Thyroid gland (tissue), 4 donors: ENCODE measurements at regions not wholly inside any gene's neighbourhood (a gene's known extent, or its start where the extent isn't known, plus 50 kb on each side); places are given as distances from the start of the nearest gene placed in this dataset.

Experiments
- DNase-seq, 2 donors: peaks; one replicate each; pipeline ENCODE4 v3.0.0-alpha.2; 2019
- H3K27ac ChIP-seq, 3 donors: fragments of 200-600 bp; sonication (generic); 1 replicate in 2 of 3; 2 replicates in 1 of 3; pipeline ENCODE4 v1.5.1; 2016 to 2019; ENCODE audit warnings: mild to moderate bottlenecking in 1 of 3, moderate library complexity in 1 of 3
- H3K27me3 ChIP-seq: fragments of 200-600 bp; sonication (generic); one replicate; pipeline ENCODE4 v1.5.1; 2019
- H3K36me3 ChIP-seq, 2 donors: fragments of 200-600 bp; sonication (generic); one replicate each; pipeline ENCODE4 v1.5.1; 2016 to 2019
- H3K4me1 ChIP-seq, 2 donors: fragments of 200-600 bp; sonication (generic); one replicate each; pipeline ENCODE4 v1.5.1; 2017 to 2019
- H3K4me3 ChIP-seq, 3 donors: fragments of 200-600 bp; sonication (generic); replicated peaks in 1 of 3; 1 replicate in 2 of 3; 2 replicates in 1 of 3; pipeline ENCODE4 v1.5.1; 2016; ENCODE audit warnings: mild to moderate bottlenecking in 1 of 3
- H3K9me3 ChIP-seq: fragments of 200-600 bp; sonication (generic); one replicate; pipeline ENCODE4 v1.5.1; 2017
- CTCF ChIP-seq, 6 experiments: fragments of 200-600 bp in 3 of 6; fragments of 450-650 bp in 3 of 6; sonication (generic) in 3 of 6; IDR thresholded peaks; one replicate each; pipeline ENCODE4 v1.5.1; 2016 to 2019; ENCODE audit warnings: antibody characterized with exemption in 6 of 6, mild to moderate bottlenecking in 2 of 6, inconsistent platforms in 1 of 6, moderate library complexity in 1 of 6
- POLR2A ChIP-seq, 2 donors: fragments of 450-650 bp; IDR thresholded peaks; one replicate each; pipeline ENCODE4 v1.6.1; 2017; ENCODE audit warnings: antibody characterized with exemption in 2 of 2, mild to moderate bottlenecking in 2 of 2, moderate library complexity in 1 of 2
- WGBS, 2 donors: methylation state at CpG; one replicate each; pipeline ENCODE4 v1.1.5; 2017; 5-methylcytosine and 5-hydroxymethylcytosine counted together
- intact Hi-C: fragments of 100-400 bp; cut with DNase I; formaldehyde crosslinking; loops from one replicate; pipeline ENCODE4 v1.15.1; 2023

GRCh38 chr7:91636728-91637127, 243.8 kb downstream of the MTERF1 start:
- Histone ChIP-seq H3K4me3 (no peak overlapping the region), H3K9me3 (no peaks in the 10 kb centered on the region), H3K27ac (no peak overlapping the region), H3K27me3 (no peaks in the 10 kb centered on the region), H3K4me1 (peaks cover 0 to 2% of the 10 kb centered on the region in 2 donors), H3K36me3 (no peaks in the 10 kb centered on the region)
- 31 to 33% methylated on average over 2 of the region's 2 CpGs for WGBS, 2 donors
- no peak for DNase-seq
- intact Hi-C loops = loop anchor here (10.0 kb wide), 1 partner anchor 552 kb away; no protein-coding TSS in a partner anchor
- no peak for TF ChIP-seq POLR2A (IDR thresholded peaks at IDR 0.05)
- TF ChIP-seq CTCF (IDR thresholded peaks at IDR 0.05) = no peak

GRCh38 chr7:91644256-91644655, 236.2 kb downstream of the MTERF1 start:
- 87 to 89% methylated on average over 4 of the region's 4 CpGs for WGBS, 2 donors
- Histone ChIP-seq H3K4me3 (no peak overlapping the region), H3K4me1 (no peaks in the 10 kb centered on the region), H3K9me3 (no peaks in the 10 kb centered on the region), H3K36me3 (no peaks in the 10 kb centered on the region), H3K27me3 (no peaks in the 10 kb centered on the region), H3K27ac (no peak overlapping the region)
- intact Hi-C loops = no loop called here
- TF ChIP-seq CTCF (IDR thresholded peaks at IDR 0.05) = no peak
- no peak for TF ChIP-seq POLR2A (IDR thresholded peaks at IDR 0.05)
- DNase-seq = no peak

GRCh38 chr7:91645542-91645941, 235.0 kb downstream of the MTERF1 start:
- 90 to 93% methylated on average over 1 of the region's 1 CpG for WGBS, 2 donors
- Histone ChIP-seq H3K27me3 (no peaks in the 10 kb centered on the region), H3K4me3 (no peak overlapping the region), H3K27ac (no peak overlapping the region), H3K36me3 (no peaks in the 10 kb centered on the region), H3K9me3 (no peaks in the 10 kb centered on the region), H3K4me1 (no peaks in the 10 kb centered on the region)
- intact Hi-C loops = no loop called here
- DNase-seq = no peak
- TF ChIP-seq CTCF (IDR thresholded peaks at IDR 0.05) = no peak
- no peak for TF ChIP-seq POLR2A (IDR thresholded peaks at IDR 0.05)

- 78 to 88% methylated on average over 1 of the region's 1 CpG for WGBS, 2 donors
- DNase-seq = no peak
- no peaks in the 10 kb centered on the region for H3K36me3 ChIP-seq
- H3K9me3 ChIP-seq = no peaks in the 10 kb centered on the region
- H3K4me3 ChIP-seq = no peak overlapping the region
- intact Hi-C loops = no loop called here
- H3K4me1 ChIP-seq = no peaks in the 10 kb centered on the region
- no peak overlapping the region for H3K27ac ChIP-seq
- TF ChIP-seq POLR2A (IDR thresholded peaks at IDR 0.05) (no peak), CTCF (IDR thresholded peaks at IDR 0.05) (no peak)
- H3K27me3 ChIP-seq = no peaks in the 10 kb centered on the region
Measured at GRCh38 chr7:91651986-91652385, 228.5 kb downstream of the MTERF1 start.

DNA sequence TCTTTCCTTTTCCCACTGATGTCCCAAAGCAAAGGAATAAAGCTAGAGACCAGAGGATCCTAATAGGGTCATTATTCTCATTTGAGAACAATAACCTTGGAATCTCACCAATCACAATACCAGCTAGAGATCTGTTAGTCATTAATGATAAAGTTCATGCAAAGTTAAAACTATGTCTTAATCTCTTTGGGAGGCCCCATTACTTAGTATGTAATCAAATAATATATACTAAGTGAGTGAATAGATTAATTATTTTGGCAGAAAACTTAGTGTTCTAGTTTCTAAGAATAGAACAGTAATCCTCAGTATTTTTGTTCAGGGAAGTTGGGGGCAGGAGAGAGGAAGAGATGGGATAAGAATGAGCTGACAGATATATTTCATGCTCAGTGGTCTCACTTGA, 227.2 kb downstream of the MTERF1 start:
- no peaks in the 10 kb centered on the region for H3K9me3 ChIP-seq
- no peaks in the 10 kb centered on the region for H3K27me3 ChIP-seq
- intact Hi-C loops = no loop called here
- DNase-seq = no peak
- H3K27ac ChIP-seq = no peak overlapping the region
- H3K4me1 ChIP-seq = no peaks in the 10 kb centered on the region
- H3K36me3 ChIP-seq = no peaks in the 10 kb centered on the region
- no peak for TF ChIP-seq CTCF (IDR thresholded peaks at IDR 0.05)
- no peak for TF ChIP-seq POLR2A (IDR thresholded peaks at IDR 0.05)
- no peak overlapping the region for H3K4me3 ChIP-seq
